ENCODE measurements at regions not wholly inside any gene's neighbourhood (a gene's known extent, or its start where the extent isn't known, plus 50 kb on each side); places are given as distances from the start of the nearest gene placed in this dataset.

DNA sequence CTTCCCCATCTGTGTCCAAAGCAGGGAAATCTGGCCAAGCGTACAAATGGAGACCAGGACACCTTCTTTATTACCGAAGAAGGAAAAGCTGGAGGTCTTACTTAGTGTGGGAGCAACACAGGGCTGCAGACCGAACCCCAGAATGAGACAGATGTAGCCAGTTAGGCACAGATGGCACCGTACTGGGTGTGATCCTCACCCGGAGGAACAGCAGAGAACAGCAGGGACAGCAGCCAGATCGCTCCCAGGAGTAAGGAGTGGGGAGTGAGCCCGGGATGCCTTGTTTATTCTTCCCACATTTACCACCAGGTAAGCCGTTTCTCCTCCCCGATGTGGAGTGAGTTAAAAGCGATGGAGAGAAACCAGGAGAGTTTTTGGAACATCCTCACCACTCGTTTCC, 150.7 kb upstream of the SPRED2 start:
- TF ChIP-seq CTCF (IDR thresholded peaks at IDR 0.05; ENCODE audit: extremely low read depth, low read depth, low read length): no peak
- H2AFZ ChIP-seq (ENCODE audit: low read length): peak overlapping the region; percentile 10
- no peaks in the 10 kb centered on the region for H4K20me1 ChIP-seq (ENCODE audit: insufficient read depth, low read length)
- no peak overlapping the region for H3K27ac ChIP-seq (ENCODE audit: low read depth, low read length)
- H3K4me1 ChIP-seq (ENCODE audit: insufficient read depth, low read length): no peaks in the 10 kb centered on the region
- no peak for DNase-seq (ENCODE audit: insufficient read length, low spot score, missing footprints)
- no peaks in the 10 kb centered on the region for H3K27me3 ChIP-seq (ENCODE audit: insufficient read depth, low read length)
- H3K36me3 ChIP-seq (ENCODE audit: insufficient read depth, low read length): no peaks in the 10 kb centered on the region
- no peak overlapping the region for H3K4me2 ChIP-seq (ENCODE audit: insufficient read depth, low read length)
- no peaks in the 10 kb centered on the region for H3K9me3 ChIP-seq (ENCODE audit: low read depth, low read length)
- H3K4me3 ChIP-seq (ENCODE audit: insufficient read depth, low read length): no peak overlapping the region
- no peaks in the 10 kb centered on the region for H3K79me2 ChIP-seq (ENCODE audit: insufficient read depth, low read length)

GRCh38 chr2:65582364-65582763, 150.0 kb upstream of the SPRED2 start:
- no peaks in the 10 kb centered on the region for H3K9me3 ChIP-seq (ENCODE audit: low read depth, low read length)
- H3K36me3 ChIP-seq (ENCODE audit: insufficient read depth, low read length): no peaks in the 10 kb centered on the region
- no peak for TF ChIP-seq CTCF (IDR thresholded peaks at IDR 0.05; ENCODE audit: extremely low read depth, low read depth, low read length)
- no peak overlapping the region for H2AFZ ChIP-seq (ENCODE audit: low read length)
- H3K27me3 ChIP-seq (ENCODE audit: insufficient read depth, low read length): no peaks in the 10 kb centered on the region
- DNase-seq (ENCODE audit: insufficient read length, low spot score, missing footprints): no peak
- H3K4me3 ChIP-seq (ENCODE audit: insufficient read depth, low read length): no peak overlapping the region
- H3K4me1 ChIP-seq (ENCODE audit: insufficient read depth, low read length): no peaks in the 10 kb centered on the region
- H3K4me2 ChIP-seq (ENCODE audit: insufficient read depth, low read length): no peak overlapping the region
- no peaks in the 10 kb centered on the region for H3K79me2 ChIP-seq (ENCODE audit: insufficient read depth, low read length)
- no peaks in the 10 kb centered on the region for H4K20me1 ChIP-seq (ENCODE audit: insufficient read depth, low read length)
- H3K27ac ChIP-seq (ENCODE audit: low read depth, low read length): no peak overlapping the region

DNA sequence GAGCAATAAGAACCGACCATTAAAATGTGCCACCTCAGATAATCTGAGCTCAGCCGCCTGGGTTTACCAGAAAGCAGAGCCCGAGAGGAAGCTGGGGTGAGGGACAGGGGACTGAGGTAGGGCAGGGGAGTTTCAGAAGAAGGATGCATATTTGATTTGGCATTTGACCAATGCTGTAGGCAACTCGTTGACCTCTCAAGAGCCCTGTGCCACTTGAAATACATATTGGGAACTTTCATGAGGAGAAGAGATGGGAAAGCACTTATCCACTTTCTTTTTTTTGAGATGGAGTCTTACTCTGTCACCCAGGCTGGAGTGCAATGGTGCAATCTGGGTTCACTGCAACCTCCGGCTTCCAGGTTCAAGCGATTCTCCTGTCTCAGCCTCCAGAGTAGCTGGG, 148.4 kb upstream of the SPRED2 start:
- Histone ChIP-seq H4K20me1 (ENCODE audit: insufficient read depth, low read length) (no peaks in the 10 kb centered on the region), H3K27me3 (ENCODE audit: insufficient read depth, low read length) (no peaks in the 10 kb centered on the region), H3K4me1 (ENCODE audit: insufficient read depth, low read length) (peaks cover 6% of the 10 kb centered on the region), H2AFZ (ENCODE audit: low read length) (no peak overlapping the region), H3K27ac (ENCODE audit: low read depth, low read length) (no peak overlapping the region), H3K4me3 (ENCODE audit: insufficient read depth, low read length) (no peak overlapping the region), H3K9me3 (ENCODE audit: low read depth, low read length) (no peaks in the 10 kb centered on the region), H3K36me3 (ENCODE audit: insufficient read depth, low read length) (no peaks in the 10 kb centered on the region), H3K79me2 (ENCODE audit: insufficient read depth, low read length) (no peaks in the 10 kb centered on the region), H3K4me2 (ENCODE audit: insufficient read depth, low read length) (no peak overlapping the region)
- DNase-seq (ENCODE audit: insufficient read length, low spot score, missing footprints): no peak
- no peak for TF ChIP-seq CTCF (IDR thresholded peaks at IDR 0.05; ENCODE audit: extremely low read depth, low read depth, low read length)

- Histone ChIP-seq H3K27me3 (ENCODE audit: insufficient read depth, low read length) (no peaks in the 10 kb centered on the region), H3K4me2 (ENCODE audit: insufficient read depth, low read length) (no peak overlapping the region), H3K4me1 (ENCODE audit: insufficient read depth, low read length) (peaks cover 12% of the 10 kb centered on the region), H2AFZ (ENCODE audit: low read length) (no peak overlapping the region), H3K4me3 (ENCODE audit: insufficient read depth, low read length) (no peak overlapping the region), H4K20me1 (ENCODE audit: insufficient read depth, low read length) (no peaks in the 10 kb centered on the region), H3K36me3 (ENCODE audit: insufficient read depth, low read length) (no peaks in the 10 kb centered on the region), H3K9me3 (ENCODE audit: low read depth, low read length) (no peaks in the 10 kb centered on the region), H3K27ac (ENCODE audit: low read depth, low read length) (no peak overlapping the region), H3K79me2 (ENCODE audit: insufficient read depth, low read length) (no peaks in the 10 kb centered on the region)
- TF ChIP-seq CTCF (IDR thresholded peaks at IDR 0.05; ENCODE audit: extremely low read depth, low read depth, low read length): no peak
- no peak for DNase-seq (ENCODE audit: insufficient read length, low spot score, missing footprints)
Observed at GRCh38 chr2:65579506-65580235, 147.3 kb upstream of the SPRED2 start.
